Embryonic facial prominence (tissue), 1 donor: ENCODE measurements at regions not wholly inside any gene's neighbourhood (a gene's known extent, or its start where the extent isn't known, plus 50 kb on each side); places are given as distances from the start of the nearest gene placed in this dataset.

Experiments
- DNase-seq: peaks from one replicate; pipeline ENCODE4 v3.0.0-alpha.2; 2016; ENCODE audit errors: extremely low spot score

GRCh38 chr5:147168578-147169327 is 66.1 kb upstream of the STK32A start:
- no peak for DNase-seq

- no peak for DNase-seq
These were observed 65.4 kb upstream of the STK32A start for GRCh38 chr5:147169399-147169798.

GRCh38 chr5:147169901-147170300 is 64.9 kb upstream of the STK32A start:
- DNase-seq, result no peak

- no peak for DNase-seq
These were observed 64.2 kb upstream of the STK32A start for GRCh38 chr5:147170603-147171002.

- no peak for DNase-seq
These were observed 60.1 kb upstream of the STK32A start for GRCh38 chr5:147174671-147175265.

GRCh38 chr5:147175516-147176097 is 59.2 kb upstream of the STK32A start:
- no peak for DNase-seq

GRCh38 chr5:147176422-147176821 is 58.4 kb upstream of the STK32A start:
- no peak for DNase-seq

GRCh38 chr5:147177125-147177840 is 57.5 kb upstream of the STK32A start:
- no peak for DNase-seq

GRCh38 chr5:147179562-147180147 is 55.2 kb upstream of the STK32A start:
- DNase-seq, result no peak

GRCh38 chr5:147180751-147181150 is 54.1 kb upstream of the STK32A start:
- DNase-seq, result no peak
